ENCODE measurements at regions not wholly inside any gene's neighbourhood (a gene's known extent, or its start where the extent isn't known, plus 50 kb on each side); places are given as distances from the start of the nearest gene placed in this dataset.

DNA sequence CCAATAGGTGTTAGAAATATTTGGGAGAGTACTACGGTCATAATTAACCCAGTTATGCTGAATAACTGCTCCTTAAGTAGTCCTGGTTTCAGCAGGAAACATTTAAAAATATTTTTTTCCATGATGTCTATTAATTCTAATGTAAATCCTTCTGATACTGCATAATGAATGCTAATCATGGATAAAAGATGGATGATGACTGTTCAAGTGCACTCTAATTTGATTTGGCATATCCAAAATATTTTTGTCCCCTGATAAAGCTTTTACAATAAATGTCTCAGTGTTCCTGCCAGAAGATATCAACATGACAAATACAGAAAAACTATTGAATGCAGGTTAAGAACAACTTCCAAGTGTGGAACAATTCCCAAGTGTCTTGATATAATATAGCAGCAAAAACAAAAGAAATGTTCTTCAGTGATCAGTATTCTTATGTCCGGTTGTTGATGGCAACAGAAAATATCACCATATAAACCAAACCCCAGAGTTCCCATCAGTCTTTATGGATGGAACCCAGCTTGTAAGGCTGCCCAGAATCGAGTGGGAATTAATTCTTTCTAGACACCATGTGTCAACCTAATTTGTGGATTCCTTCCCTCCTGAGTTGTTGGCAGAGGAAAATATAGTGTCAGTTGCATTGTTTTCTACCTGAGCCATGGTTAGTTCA is 205.4 kb upstream of the GK2 start:
- TF ChIP-seq MXI1 (IDR thresholded peaks at IDR 0.05; ENCODE audit: low read depth, low read length) (no peak), NFIC (IDR thresholded peaks at IDR 0.05; ENCODE audit: borderline replicate concordance) (no peak), EZH2phosphoT487 (IDR thresholded peaks at IDR 0.05; ENCODE audit: borderline replicate concordance, low read depth) (no peak)

Measured in SK-N-SH (cell line).